T-helper 1 cell (primary cell): ENCODE measurements at regions not wholly inside any gene's neighbourhood (a gene's known extent, or its start where the extent isn't known, plus 50 kb on each side); places are given as distances from the start of the nearest gene placed in this dataset.

Experiments used
- DNase-seq, 5 donors: peaks; one replicate each; pipeline ENCODE4 v3.0.0-alpha.2; 2012 to 2020

GRCh38 chr10:36683421-36683820, 442.0 kb upstream of the ANKRD30A start:
- no peak for DNase-seq

GRCh38 chr10:36681751-36682632, 443.4 kb upstream of the ANKRD30A start:
- DNase-seq: no peak

GRCh38 chr10:36679554-36679953, 445.8 kb upstream of the ANKRD30A start:
- no peak for DNase-seq

DNA sequence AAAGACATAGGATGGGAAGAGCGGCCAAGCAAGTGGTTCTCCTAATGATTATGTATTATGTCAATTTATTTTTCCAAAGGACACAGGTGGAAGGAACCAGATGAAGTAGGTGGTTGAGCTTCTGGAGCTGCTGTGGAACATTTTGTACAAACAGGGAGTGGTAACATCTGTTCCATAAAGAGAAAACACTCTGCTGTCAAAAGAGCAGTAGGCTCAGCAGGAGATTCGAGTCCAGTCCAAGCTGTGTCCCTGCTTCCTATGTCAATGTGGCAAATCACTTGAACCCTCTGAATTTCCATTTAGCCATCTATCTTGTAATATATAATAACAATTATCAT, 448.0 kb upstream of the ANKRD30A start:
- DNase-seq: no peak

DNA sequence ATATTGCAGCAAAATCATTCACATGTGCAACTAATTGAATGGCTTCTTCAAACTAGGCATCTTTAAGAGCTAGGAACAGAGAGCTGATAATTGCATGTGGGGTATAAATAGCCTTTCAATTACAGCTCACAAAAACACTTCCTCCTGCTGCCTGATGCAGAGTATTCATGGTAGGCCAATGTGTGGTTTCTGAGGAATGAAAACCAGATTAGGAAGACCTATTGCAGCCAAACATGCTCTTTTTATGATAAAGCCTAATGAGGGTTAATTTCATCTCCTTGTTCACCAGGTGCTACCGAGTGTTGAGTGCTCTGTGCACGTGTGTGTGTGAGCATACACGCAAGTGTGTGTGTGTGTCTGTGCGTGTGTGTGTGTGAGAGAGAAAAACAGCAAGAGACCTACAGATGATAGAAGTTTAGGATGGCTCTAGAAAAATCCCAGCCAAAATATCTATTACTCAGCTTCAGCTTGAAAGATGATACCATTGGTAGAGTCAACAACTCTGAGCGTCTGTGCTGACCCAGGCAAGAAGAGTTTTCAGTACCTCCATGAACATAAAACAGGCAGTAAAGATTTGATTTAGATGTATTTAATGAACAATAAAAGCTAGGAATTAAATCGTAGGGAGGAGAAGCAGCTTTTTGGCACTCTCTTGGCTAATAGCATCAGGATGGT, 448.5 kb upstream of the ANKRD30A start:
- DNase-seq: no peak

- no peak for DNase-seq
These were observed 449.1 kb upstream of the ANKRD30A start for GRCh38 chr10:36676321-36676720.

- DNase-seq: no peak
These were observed 449.9 kb upstream of the ANKRD30A start for GRCh38 chr10:36675458-36675880.

DNA sequence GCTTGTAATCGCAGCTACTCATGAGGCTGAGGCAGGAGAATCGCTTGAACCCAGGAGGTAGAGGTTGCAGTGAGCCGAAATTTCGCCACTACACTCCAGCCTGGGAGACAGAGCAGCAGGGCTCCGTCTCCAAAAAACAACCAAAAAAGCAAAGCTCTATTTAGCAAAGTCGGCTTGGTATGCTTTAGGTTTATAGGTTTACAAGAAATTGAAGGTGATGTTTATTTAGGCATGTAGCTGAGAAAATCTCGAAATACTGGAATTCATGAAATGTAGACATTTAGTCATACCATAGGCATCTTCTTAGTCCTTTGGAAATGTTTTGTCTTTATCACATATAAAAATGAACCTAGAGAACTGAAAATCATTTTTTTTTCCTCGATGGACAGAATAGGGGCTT, 453.8 kb upstream of the ANKRD30A start:
- DNase-seq: no peak

DNA sequence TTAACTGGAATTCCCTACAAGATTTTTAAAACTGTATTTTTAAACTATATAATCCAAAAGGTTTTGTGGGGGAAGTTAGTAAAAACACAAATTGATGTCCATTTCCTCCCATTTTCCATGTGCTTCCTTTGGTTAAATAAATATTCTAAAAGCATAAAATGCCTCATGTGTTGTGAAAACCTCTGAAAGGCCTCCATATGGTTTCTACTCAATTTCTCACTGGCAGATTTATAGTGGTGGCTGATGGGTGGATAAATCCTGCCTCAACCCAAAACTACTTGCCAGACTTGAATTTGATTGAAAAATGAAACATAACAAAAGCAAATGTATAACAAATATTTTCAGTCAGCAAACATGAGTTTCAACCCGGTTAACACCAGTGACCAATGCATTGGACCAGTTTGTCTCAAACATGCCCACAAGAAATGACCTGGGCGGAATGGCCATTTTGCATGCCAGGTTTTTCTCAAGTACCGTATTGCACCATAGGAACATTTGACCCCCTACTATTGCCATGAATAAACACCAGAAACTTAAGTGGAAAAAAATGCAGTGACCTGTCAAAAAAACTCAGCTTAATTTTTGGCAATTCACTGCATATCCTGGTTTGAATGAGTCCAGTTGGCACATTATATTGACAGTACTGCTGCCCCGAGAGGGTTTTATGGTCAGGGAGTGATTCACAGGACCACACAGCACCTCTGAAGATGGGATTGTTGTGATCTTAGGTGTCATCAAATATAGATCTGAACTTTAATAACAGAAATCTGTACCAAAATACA, 454.6 kb upstream of the ANKRD30A start:
- DNase-seq: no peak

- DNase-seq: no peak
These were observed 455.6 kb upstream of the ANKRD30A start for GRCh38 chr10:36669615-36670352.

GRCh38 chr10:36666451-36666850, 458.9 kb upstream of the ANKRD30A start:
- no peak for DNase-seq

DNA sequence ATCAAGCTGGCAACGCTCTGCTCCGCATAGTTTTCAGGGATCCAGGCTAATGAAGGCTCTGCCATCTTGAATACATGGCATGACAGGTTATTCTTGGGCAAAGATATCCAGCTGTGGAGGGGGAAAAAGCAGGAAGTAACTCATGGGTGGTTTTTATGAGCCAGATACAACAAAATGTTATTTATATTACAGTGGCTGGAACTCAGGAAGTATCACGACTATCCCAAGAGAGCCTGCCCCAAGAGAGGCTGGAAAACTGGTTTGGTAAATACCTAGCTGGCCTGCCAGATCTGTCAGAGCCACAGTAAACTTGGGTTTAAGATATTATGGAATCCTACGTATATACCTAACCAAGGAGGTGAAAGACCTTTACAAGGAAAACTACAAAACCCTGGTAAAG, 462.8 kb upstream of the ANKRD30A start:
- no peak for DNase-seq

DNA sequence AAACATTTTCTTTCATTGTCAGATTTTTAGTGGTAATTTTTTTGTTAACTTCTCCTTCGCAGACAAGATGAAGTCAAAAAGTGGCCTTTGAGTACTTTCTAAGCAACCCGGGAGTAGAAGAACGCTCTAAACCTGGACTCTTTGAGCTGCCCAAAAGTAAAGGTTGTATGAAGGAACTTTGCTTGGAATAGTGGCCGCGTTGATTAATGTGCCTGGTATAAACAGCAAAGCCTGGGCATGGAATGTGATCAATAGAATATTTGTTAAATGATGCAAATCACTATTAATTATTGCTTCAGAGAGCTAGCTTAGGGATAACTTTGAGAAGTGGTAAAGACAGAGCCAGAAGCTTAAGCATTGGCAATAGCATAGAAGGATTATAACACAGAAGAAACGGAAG, 475.1 kb upstream of the ANKRD30A start:
- no peak for DNase-seq

- DNase-seq: no peak
These were observed 477.9 kb upstream of the ANKRD30A start for GRCh38 chr10:36647540-36647939.

- DNase-seq: no peak
These were observed 484.8 kb upstream of the ANKRD30A start for GRCh38 chr10:36640626-36641025.

DNA sequence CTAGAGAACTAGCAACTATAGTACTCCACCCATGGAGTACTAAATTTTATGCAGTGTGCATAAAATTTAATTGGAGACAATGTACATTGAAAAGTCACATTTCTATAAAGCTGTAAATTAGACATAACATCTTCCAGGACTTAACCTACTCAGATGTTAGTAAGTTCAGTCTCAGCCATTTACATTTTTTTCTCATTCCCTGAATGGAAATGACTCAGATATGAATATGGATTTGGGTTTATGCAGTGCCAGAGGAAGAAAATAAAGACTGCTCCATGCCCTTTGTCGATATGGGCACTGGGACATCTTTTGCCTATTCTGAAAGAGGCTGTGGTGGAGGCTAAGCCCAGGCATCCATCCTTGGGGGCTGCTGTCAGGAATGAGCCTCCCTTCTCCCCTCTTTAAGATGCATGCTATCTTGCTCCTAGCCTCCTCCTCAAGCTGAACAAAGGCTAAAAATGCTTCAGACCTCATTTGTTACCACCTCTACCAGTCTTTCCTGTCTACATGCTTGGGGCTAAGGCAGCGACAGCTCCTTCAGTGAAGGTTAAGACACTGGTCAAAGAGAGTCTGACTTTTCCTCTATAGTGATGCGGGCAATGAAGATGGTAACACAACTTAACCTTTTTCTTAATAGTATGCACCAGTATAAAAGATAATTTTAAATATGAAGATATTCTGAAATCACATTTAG, 486.8 kb upstream of the ANKRD30A start:
- DNase-seq: no peak

- no peak for DNase-seq
These were observed 488.5 kb upstream of the ANKRD30A start for GRCh38 chr10:36636879-36637278.

DNA sequence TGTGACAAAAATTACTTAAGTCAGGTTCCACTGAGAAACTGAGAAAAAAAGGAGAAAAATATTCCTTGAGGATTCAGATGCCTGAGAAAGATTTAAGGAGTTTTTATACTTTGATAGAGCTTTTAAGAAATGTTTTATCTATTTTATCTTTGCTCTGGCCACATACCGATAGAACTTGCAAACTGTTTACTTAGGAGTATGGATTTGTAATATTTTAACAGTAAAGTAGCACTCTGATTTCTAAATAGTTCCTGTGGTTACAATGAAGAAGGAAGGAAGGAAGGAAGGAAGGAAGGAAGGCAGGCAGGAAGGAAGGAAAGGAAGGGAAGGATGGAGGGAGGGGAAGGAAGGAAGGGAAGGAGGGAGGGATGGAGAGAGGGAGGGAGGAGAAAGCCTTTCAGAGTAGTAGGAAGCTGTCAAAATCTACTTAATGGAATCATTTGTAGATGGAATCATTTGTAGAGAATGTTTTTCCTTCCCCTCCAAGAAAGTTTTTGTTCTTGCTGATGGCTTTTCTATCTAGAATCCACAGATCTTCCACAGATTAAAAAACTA, 489.0 kb upstream of the ANKRD30A start:
- DNase-seq: no peak

GRCh38 chr10:36634916-36635315, 490.5 kb upstream of the ANKRD30A start:
- no peak for DNase-seq

- no peak for DNase-seq
These were observed 495.1 kb upstream of the ANKRD30A start for GRCh38 chr10:36630267-36630666.

DNA sequence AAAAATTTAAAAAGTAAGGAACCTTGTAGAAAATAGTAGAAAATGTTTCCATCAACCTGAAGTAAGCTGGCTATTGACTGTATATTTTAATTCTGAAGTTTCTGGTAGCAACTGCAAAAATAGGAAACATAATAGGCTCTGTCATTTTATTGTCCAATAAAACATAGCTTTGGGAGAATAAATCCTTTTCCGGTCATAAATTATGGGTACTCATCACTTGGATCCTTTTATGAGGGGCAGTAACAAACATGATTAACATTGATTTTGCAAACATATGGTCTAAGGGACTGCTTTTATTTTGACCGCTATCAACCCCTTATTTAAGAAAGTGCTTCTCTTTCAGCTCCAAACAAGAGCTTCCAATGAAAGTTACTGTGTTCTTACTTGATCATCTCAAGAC, 495.9 kb upstream of the ANKRD30A start:
- DNase-seq: no peak

DNA sequence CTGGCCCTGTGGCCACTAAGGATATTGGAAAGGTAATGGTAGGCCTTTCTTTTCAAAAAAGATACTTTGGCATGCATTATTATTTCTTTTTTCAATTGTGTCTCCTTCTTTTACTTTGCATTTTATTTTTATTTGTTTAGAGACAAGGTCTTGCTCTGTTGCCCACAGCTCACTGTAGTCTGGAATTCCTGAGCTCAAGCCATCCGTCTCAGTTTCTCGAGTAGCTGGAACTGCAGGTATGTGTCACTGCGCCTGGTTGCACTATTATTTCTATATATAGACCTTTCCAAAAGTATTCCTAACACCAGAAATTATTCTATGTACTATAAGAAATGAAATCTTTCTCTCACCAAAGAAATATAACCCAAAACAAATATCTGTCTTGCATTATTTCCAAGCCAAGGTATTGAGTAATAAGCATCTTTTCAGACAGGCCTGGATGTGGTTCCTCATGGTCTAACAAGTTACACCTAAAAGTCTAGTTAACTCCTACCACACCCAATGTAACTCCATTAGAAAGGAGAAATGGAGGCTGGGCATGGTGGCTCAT, 500.8 kb upstream of the ANKRD30A start:
- no peak for DNase-seq
